ENCODE measurements at regions not wholly inside any gene's neighbourhood (a gene's known extent, or its start where the extent isn't known, plus 50 kb on each side); places are given as distances from the start of the nearest gene placed in this dataset.
"Not testable (repeated sequence)": the region's sequence is repeated elsewhere in the genome, so short reads cannot be mapped to it uniquely, and the experiment has no call there.

GRCh38 chr17:64800987-64801386 lies 118.3 kb downstream of the LRRC37A3 start:
- H3K4me3 ChIP-seq (ENCODE audit: low read depth, low read length), result not testable (repeated sequence)

- H3K4me3 ChIP-seq (ENCODE audit: low read depth, low read length), result not testable (repeated sequence)
Observed at GRCh38 chr17:64800361-64800895, 118.8 kb downstream of the LRRC37A3 start.

GRCh38 chr17:64799543-64800188 lies 119.6 kb downstream of the LRRC37A3 start:
- H3K4me3 ChIP-seq (ENCODE audit: low read depth, low read length), result not testable (repeated sequence)

GRCh38 chr17:64798961-64799360 lies 120.3 kb downstream of the LRRC37A3 start:
- not testable (repeated sequence) for H3K4me3 ChIP-seq (ENCODE audit: low read depth, low read length)

GRCh38 chr17:64798489-64798790 lies 120.8 kb downstream of the LRRC37A3 start:
- H3K4me3 ChIP-seq (ENCODE audit: low read depth, low read length), result not testable (repeated sequence)

- not testable (repeated sequence) for H3K4me3 ChIP-seq (ENCODE audit: low read depth, low read length)
Observed at GRCh38 chr17:64797746-64798488, 121.4 kb downstream of the LRRC37A3 start.

- H3K4me3 ChIP-seq (ENCODE audit: low read depth, low read length), result not testable (repeated sequence)
Observed at GRCh38 chr17:64795342-64795741, 123.9 kb downstream of the LRRC37A3 start.

- H3K4me3 ChIP-seq (ENCODE audit: low read depth, low read length), result not testable (repeated sequence)
Observed at GRCh38 chr17:64794548-64795274, 124.6 kb downstream of the LRRC37A3 start.

- not testable (repeated sequence) for H3K4me3 ChIP-seq (ENCODE audit: low read depth, low read length)
Observed at GRCh38 chr17:64794113-64794512, 125.2 kb downstream of the LRRC37A3 start.

GRCh38 chr17:64792793-64793575 lies 126.3 kb downstream of the LRRC37A3 start:
- not testable (repeated sequence) for H3K4me3 ChIP-seq (ENCODE audit: low read depth, low read length)

- not testable (repeated sequence) for H3K4me3 ChIP-seq (ENCODE audit: low read depth, low read length)
Observed at GRCh38 chr17:64792276-64792675, 127.0 kb downstream of the LRRC37A3 start.

GRCh38 chr17:64791691-64792090 lies 127.6 kb downstream of the LRRC37A3 start:
- H3K4me3 ChIP-seq (ENCODE audit: low read depth, low read length), result not testable (repeated sequence)

GRCh38 chr17:64791226-64791625 lies 128.1 kb downstream of the LRRC37A3 start:
- not testable (repeated sequence) for H3K4me3 ChIP-seq (ENCODE audit: low read depth, low read length)

- H3K4me3 ChIP-seq (ENCODE audit: low read depth, low read length), result not testable (repeated sequence)
Observed at GRCh38 chr17:64790690-64791089, 128.6 kb upstream of the SMURF2 start.

GRCh38 chr17:64790193-64790592 lies 128.1 kb upstream of the SMURF2 start:
- H3K4me3 ChIP-seq (ENCODE audit: low read depth, low read length), result not testable (repeated sequence)

- H3K4me3 ChIP-seq (ENCODE audit: low read depth, low read length), result not testable (repeated sequence)
Observed at GRCh38 chr17:64789061-64789445, 126.9 kb upstream of the SMURF2 start.

GRCh38 chr17:64788286-64789060 lies 126.4 kb upstream of the SMURF2 start:
- no peak overlapping the region for H3K4me3 ChIP-seq (ENCODE audit: low read depth, low read length)

- no peak overlapping the region for H3K4me3 ChIP-seq (ENCODE audit: low read depth, low read length)
Observed at GRCh38 chr17:64787921-64788271, 125.8 kb upstream of the SMURF2 start.

- no peak overlapping the region for H3K4me3 ChIP-seq (ENCODE audit: low read depth, low read length)
Observed at GRCh38 chr17:64787255-64787920, 125.3 kb upstream of the SMURF2 start.

GRCh38 chr17:64786337-64786736 lies 124.2 kb upstream of the SMURF2 start:
- no peak overlapping the region for H3K4me3 ChIP-seq (ENCODE audit: low read depth, low read length)

Data from iPS-11a (cell line).